ENCODE measurements at regions not wholly inside any gene's neighbourhood (a gene's known extent, or its start where the extent isn't known, plus 50 kb on each side); places are given as distances from the start of the nearest gene placed in this dataset.

GRCh38 chr4:3639613-3640586 lies 107.7 kb upstream of the LRPAP1 start:
- TF ChIP-seq, protein P1, sequence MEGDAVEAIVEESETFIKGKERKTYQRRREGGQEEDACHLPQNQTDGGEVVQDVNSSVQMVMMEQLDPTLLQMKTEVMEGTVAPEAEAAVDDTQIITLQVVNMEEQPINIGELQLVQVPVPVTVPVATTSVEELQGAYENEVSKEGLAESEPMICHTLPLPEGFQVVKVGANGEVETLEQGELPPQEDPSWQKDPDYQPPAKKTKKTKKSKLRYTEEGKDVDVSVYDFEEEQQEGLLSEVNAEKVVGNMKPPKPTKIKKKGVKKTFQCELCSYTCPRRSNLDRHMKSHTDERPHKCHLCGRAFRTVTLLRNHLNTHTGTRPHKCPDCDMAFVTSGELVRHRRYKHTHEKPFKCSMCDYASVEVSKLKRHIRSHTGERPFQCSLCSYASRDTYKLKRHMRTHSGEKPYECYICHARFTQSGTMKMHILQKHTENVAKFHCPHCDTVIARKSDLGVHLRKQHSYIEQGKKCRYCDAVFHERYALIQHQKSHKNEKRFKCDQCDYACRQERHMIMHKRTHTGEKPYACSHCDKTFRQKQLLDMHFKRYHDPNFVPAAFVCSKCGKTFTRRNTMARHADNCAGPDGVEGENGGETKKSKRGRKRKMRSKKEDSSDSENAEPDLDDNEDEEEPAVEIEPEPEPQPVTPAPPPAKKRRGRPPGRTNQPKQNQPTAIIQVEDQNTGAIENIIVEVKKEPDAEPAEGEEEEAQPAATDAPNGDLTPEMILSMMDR (IDR thresholded peaks at IDR 0.05; ENCODE audit: extremely low read depth in 1 of 2, insufficient read depth in 1 of 2, low read depth in 1 of 2, low read length in 2 of 2) = no peak
- TF ChIP-seq POLR2A (IDR thresholded peaks at IDR 0.05; ENCODE audit: low read depth, low read length) (no peak), EZH2 (IDR thresholded peaks at IDR 0.05; ENCODE audit: borderline replicate concordance, low read depth, low read length, severe bottlenecking) (no peak), POLR2AphosphoS5 (IDR thresholded peaks at IDR 0.05; ENCODE audit: insufficient read depth, low read depth, low read length) (no peak), MAX (IDR thresholded peaks at IDR 0.05; ENCODE audit: insufficient read depth, insufficient read length) (no peak), MYC (IDR thresholded peaks at IDR 0.05; ENCODE audit: low read depth, low read length) (no peak), JUN (IDR thresholded peaks at IDR 0.05; ENCODE audit: borderline replicate concordance, insufficient read depth, insufficient read length, low read depth) (no peak)

Measured in endothelial cell of umbilical vein (primary cell).